Chondrocyte (in vitro differentiated cells): ENCODE measurements at regions not wholly inside any gene's neighbourhood (a gene's known extent, or its start where the extent isn't known, plus 50 kb on each side); places are given as distances from the start of the nearest gene placed in this dataset.

Source experiments
- DNase-seq: peaks from one replicate; pipeline ENCODE4 v3.0.0; 2021; ENCODE audit warnings: mixed read lengths, low spot score
- H3K27ac Mint-ChIP-seq: one replicate; pipeline ENCODE4 v1.8.0; 2021; ENCODE audit warnings: mild to moderate bottlenecking, moderate library complexity, mixed read lengths; ENCODE audit not compliant: unreplicated experiment
- H3K27me3 Mint-ChIP-seq: 2 replicates; pipeline ENCODE4 v1.8.0; 2021; ENCODE audit warnings: low read depth, mixed read lengths
- H3K36me3 Mint-ChIP-seq: 2 replicates; pipeline ENCODE4 v1.8.0; 2021; ENCODE audit warnings: low read depth, mixed read lengths
- H3K4me1 Mint-ChIP-seq: 2 replicates; pipeline ENCODE4 v1.8.0; 2021; ENCODE audit warnings: low read depth, mild to moderate bottlenecking, mixed read lengths
- H3K4me3 Mint-ChIP-seq: one replicate; pipeline ENCODE4 v1.8.0; 2021; ENCODE audit warnings: mild to moderate bottlenecking, moderate library complexity, mixed read lengths; ENCODE audit not compliant: unreplicated experiment
- H3K9me3 Mint-ChIP-seq: 2 replicates; pipeline ENCODE4 v1.8.0; 2021; ENCODE audit warnings: low read depth, mixed read lengths
- CTCF ChIP-seq: fragments of 200-600 bp; sonication (generic); IDR thresholded peaks from 2 replicates; pipeline ENCODE4 v1.5.0; 2021; ENCODE audit warnings: antibody characterized with exemption, mild to moderate bottlenecking, moderate library complexity

GRCh38 chr6:147855803-147856482 is 347.5 kb downstream of the SAMD5 start:
- Mint-ChIP-seq H3K4me3 (no peak overlapping the region), H3K9me3 (no peaks in the 10 kb centered on the region), H3K4me1 (peaks cover 9% of the 10 kb centered on the region), H3K27ac (no peak overlapping the region), H3K36me3 (no peaks in the 10 kb centered on the region), H3K27me3 (no peaks in the 10 kb centered on the region)
- TF ChIP-seq CTCF = no peak
- no peak for DNase-seq

- Mint-ChIP-seq H3K4me3 (no peak overlapping the region), H3K27me3 (no peaks in the 10 kb centered on the region), H3K36me3 (no peaks in the 10 kb centered on the region), H3K4me1 (peaks cover 9% of the 10 kb centered on the region), H3K9me3 (no peaks in the 10 kb centered on the region), H3K27ac (no peak overlapping the region)
- no peak for DNase-seq
- no peak for TF ChIP-seq CTCF
These were observed 348.2 kb downstream of the SAMD5 start for GRCh38 chr6:147856687-147857086.

- H3K36me3 Mint-ChIP-seq = no peaks in the 10 kb centered on the region
- H3K4me1 Mint-ChIP-seq = peaks cover 3% of the 10 kb centered on the region
- no peak overlapping the region for H3K27ac Mint-ChIP-seq
- no peaks in the 10 kb centered on the region for H3K27me3 Mint-ChIP-seq
- H3K4me3 Mint-ChIP-seq = no peak overlapping the region
- no peaks in the 10 kb centered on the region for H3K9me3 Mint-ChIP-seq
- no peak for DNase-seq
- TF ChIP-seq CTCF = no peak
These were observed 349.9 kb downstream of the SAMD5 start for GRCh38 chr6:147858421-147858820.

- TF ChIP-seq CTCF = no peak
- Mint-ChIP-seq H3K36me3 (no peaks in the 10 kb centered on the region), H3K9me3 (no peaks in the 10 kb centered on the region), H3K27me3 (no peaks in the 10 kb centered on the region), H3K4me3 (no peak overlapping the region), H3K4me1 (peaks cover 3% of the 10 kb centered on the region), H3K27ac (no peak overlapping the region)
- no peak for DNase-seq
These were observed 350.6 kb downstream of the SAMD5 start for GRCh38 chr6:147859071-147859470.

- no peak overlapping the region for H3K27ac Mint-ChIP-seq
- H3K27me3 Mint-ChIP-seq = no peaks in the 10 kb centered on the region
- DNase-seq = no peak
- TF ChIP-seq CTCF = no peak
- no peak overlapping the region for H3K4me3 Mint-ChIP-seq
- H3K36me3 Mint-ChIP-seq = no peaks in the 10 kb centered on the region
- H3K9me3 Mint-ChIP-seq = no peaks in the 10 kb centered on the region
- peaks cover 3% of the 10 kb centered on the region for H3K4me1 Mint-ChIP-seq
These were observed 353.2 kb downstream of the SAMD5 start for GRCh38 chr6:147861696-147862095.
